Keratinocyte (primary cell): ENCODE measurements at regions not wholly inside any gene's neighbourhood (a gene's known extent, or its start where the extent isn't known, plus 50 kb on each side); places are given as distances from the start of the nearest gene placed in this dataset.

Experiments used
- CTCF ChIP-seq, 3 experiments: IDR thresholded peaks in 1 of 3; conservative IDR thresholded peaks in 1 of 3; optimal IDR thresholded peaks in 1 of 3; 2 replicates in 2 of 3; 3 replicates in 1 of 3; pipeline versions ENCODE3 to v1.5.1; 2011; ENCODE audit warnings: low read length in 3 of 3, mild to moderate bottlenecking in 3 of 3, moderate library complexity in 2 of 3, control low read depth in 1 of 3, inconsistent platforms in 1 of 3; ENCODE audit not compliant: insufficient read depth in 2 of 3; ENCODE audit errors: extremely low read depth in 1 of 3
- EZH2 ChIP-seq: IDR thresholded peaks from one replicate; pipeline ENCODE4 v1.6.1; 2012; ENCODE audit warnings: inconsistent platforms, mild to moderate bottlenecking, low read length, moderate library complexity

GRCh38 chr6:140794544-140794943 lies 1338.2 kb upstream of the GJE1 start:
- TF ChIP-seq CTCF (optimal IDR thresholded peaks at IDR 0.05 in 1 of 3, IDR thresholded peaks at IDR 0.05 in 1 of 3, conservative IDR thresholded peaks at IDR 0.05 in 1 of 3; ENCODE audit: extremely low read depth in 1 of 3, insufficient read depth in 2 of 3, low read length in 3 of 3) (no peak), EZH2 (no peak)
